B cell (primary cell): ENCODE measurements at regions not wholly inside any gene's neighbourhood (a gene's known extent, or its start where the extent isn't known, plus 50 kb on each side); places are given as distances from the start of the nearest gene placed in this dataset.

Source experiments
- CTCF ChIP-seq: fragments of 200-600 bp; IDR thresholded peaks from one replicate; pipeline ENCODE4 v1.8.0; 2022; ENCODE audit warnings: antibody characterized with exemption, mild to moderate bottlenecking
- EZH2 ChIP-seq: IDR thresholded peaks from 2 replicates; pipeline ENCODE4 v1.6.1; 2012; ENCODE audit warnings: borderline replicate concordance, low read depth, mild to moderate bottlenecking, moderate library complexity, low read length; ENCODE audit not compliant: insufficient read depth, poor library complexity, severe bottlenecking

DNA sequence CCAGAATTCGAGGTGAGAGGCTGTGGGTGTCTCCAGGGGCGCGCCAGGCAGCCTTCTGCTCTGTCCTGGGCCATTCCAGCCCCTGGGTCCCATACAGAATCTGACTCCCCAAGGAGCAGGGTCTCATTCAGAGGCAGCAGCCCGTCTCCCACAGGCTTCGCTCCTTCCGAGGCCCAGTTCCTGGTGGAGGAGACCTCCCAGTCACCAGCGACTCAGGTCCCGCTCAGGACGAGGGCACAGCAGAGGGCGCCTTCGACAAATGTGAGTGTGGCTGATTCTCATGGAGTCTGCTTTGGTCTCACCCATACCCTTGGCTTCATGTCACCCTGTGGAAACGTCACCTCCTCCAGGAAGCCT lies 81.8 kb upstream of the GPR26 start:
- TF ChIP-seq CTCF (no peak), EZH2 (no peak)
